ENCODE measurements at regions not wholly inside any gene's neighbourhood (a gene's known extent, or its start where the extent isn't known, plus 50 kb on each side); places are given as distances from the start of the nearest gene placed in this dataset.

- DNase-seq (ENCODE audit: low read depth, low spot score), result no peak
- CTCF ChIA-PET, result no interaction called here
- no peak overlapping the region for H3K4me3 ChIP-seq (ENCODE audit: low read depth, low read length)
- POLR2A ChIA-PET, result no interaction called here
- TF ChIP-seq CTCF (IDR thresholded peaks at IDR 0.05; ENCODE audit: insufficient read depth, low read length, missing control alignments), result no peak
Observed at GRCh38 chrX:155666741-155667140, 54.0 kb upstream of the TMLHE start.

All from AG04449 (cell line).